ENCODE measurements at regions not wholly inside any gene's neighbourhood (a gene's known extent, or its start where the extent isn't known, plus 50 kb on each side); places are given as distances from the start of the nearest gene placed in this dataset.
A peak's percentile ranks its signal among the peaks of the same experiment; 100 is the strongest.
"Not testable (repeated sequence)": the region's sequence is repeated elsewhere in the genome, so short reads cannot be mapped to it uniquely, and the experiment has no call there.

DNA sequence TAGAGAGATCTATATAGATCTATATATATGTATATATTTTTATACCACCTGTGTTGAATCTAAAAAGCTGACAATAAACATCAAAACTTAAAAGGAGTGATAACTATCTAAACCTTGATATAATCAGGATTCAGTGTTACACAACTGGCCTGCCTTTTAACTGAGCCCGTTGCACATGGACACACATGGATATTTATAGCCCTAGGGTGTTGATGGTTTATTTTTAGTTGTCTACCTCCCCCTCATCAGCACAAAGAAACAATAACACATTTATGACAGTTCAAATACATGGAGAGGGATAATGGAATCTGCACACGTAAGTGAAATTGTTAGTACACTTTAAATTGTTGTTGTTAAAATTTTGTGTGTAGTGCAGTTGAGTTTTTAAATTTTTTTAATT, 336.9 kb downstream of the ZNF248 start:
- H3K9me3 ChIP-seq: no peaks in the 10 kb centered on the region
- intact Hi-C loops (cut with DNase I): no loop called here
- H3K4me3 ChIP-seq: no peak overlapping the region
- peak in 3 of 4 donors; percentile 44 to 60 (median 57) for ATAC-seq
- no peaks in the 10 kb centered on the region for H3K36me3 ChIP-seq (ENCODE audit: insufficient read depth in 1 of 2, low read depth in 1 of 2)
- H3K27me3 ChIP-seq (ENCODE audit: insufficient read depth in 3 of 3, low read length in 2 of 3): no peaks in the 10 kb centered on the region
- H3K27ac ChIP-seq: no peak overlapping the region
- H3K4me1 ChIP-seq: no peaks in the 10 kb centered on the region
- TF ChIP-seq, protein P1, sequence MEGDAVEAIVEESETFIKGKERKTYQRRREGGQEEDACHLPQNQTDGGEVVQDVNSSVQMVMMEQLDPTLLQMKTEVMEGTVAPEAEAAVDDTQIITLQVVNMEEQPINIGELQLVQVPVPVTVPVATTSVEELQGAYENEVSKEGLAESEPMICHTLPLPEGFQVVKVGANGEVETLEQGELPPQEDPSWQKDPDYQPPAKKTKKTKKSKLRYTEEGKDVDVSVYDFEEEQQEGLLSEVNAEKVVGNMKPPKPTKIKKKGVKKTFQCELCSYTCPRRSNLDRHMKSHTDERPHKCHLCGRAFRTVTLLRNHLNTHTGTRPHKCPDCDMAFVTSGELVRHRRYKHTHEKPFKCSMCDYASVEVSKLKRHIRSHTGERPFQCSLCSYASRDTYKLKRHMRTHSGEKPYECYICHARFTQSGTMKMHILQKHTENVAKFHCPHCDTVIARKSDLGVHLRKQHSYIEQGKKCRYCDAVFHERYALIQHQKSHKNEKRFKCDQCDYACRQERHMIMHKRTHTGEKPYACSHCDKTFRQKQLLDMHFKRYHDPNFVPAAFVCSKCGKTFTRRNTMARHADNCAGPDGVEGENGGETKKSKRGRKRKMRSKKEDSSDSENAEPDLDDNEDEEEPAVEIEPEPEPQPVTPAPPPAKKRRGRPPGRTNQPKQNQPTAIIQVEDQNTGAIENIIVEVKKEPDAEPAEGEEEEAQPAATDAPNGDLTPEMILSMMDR (IDR thresholded peaks at IDR 0.05): no peak
- 29 to 56% (median 42%) methylated on average over 2 of the region's 2 CpGs for WGBS, 3 donors
- DNase-seq: no peak

DNA sequence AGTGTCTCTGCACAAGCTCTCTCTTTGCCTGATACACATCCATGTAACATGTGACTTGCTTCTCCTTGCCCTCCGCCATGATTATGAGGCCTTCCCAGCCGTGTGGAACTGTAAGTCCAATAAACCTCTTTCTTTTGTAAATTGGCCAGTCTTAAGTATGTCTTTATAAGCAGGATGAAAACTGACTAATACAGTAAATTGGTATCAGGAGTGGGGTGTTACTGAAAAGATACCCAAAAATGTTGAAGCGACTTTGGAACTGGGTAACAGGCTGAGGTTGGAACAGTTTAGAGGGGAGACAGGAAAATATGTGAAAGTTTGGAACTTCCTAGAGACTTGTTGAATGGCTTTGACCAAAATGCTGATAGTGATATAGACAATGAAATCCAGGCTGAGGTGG, 346.9 kb downstream of the ZNF248 start:
- H3K4me3 ChIP-seq; H3K27me3 ChIP-seq (ENCODE audit: insufficient read depth in 3 of 3, low read length in 2 of 3); intact Hi-C loops (cut with DNase I); DNase-seq; H3K36me3 ChIP-seq (ENCODE audit: insufficient read depth in 1 of 2, low read depth in 1 of 2); H3K4me1 ChIP-seq; H3K9me3 ChIP-seq; ATAC-seq; H3K27ac ChIP-seq: not testable (repeated sequence)
- WGBS, 3 donors: 79 to 86% (median 81%) methylated on average over 3 of the region's 3 CpGs

DNA sequence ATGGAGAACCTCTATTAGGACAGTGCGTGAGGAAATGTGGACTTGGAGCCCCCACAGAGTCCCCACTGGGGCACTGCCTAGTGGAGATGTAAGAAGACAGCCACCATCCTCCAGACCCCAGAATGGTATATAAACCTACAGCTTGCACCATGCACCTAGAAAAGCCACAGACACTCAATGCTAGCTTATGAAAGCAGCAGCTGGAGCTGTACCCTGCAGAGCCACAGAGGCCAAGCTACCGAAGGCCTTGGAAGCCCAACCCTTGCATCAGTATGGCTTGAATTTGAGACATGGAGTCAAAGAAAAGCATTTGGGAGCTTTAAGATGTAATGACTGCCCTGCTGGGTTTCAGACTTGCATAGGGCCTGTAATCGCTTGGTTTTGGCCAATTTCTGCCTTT, 361.3 kb downstream of the ZNF248 start:
- intact Hi-C loops (cut with DNase I): no loop called here

DNA sequence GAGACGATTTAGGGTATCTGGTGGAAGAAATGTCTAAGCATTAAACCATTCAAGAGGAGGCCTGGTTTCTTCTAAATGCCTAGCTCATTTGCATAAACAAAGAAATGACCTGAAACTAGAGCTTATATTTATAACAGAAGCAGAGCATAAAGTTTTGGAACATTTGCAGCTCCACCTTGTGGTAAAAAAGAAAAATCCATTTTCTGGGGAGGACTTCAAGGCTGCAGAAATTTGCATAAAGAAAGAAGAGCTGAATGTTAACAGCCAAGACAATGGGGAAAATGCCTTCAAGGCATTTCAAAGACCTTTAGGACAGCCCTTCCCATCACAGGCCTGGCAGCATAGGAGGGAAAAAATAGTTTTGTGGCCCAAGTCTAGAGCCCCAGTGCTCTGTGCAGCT, 362.0 kb downstream of the ZNF248 start:
- TF ChIP-seq, protein P1 (IDR thresholded peaks at IDR 0.05): peak; percentile 28
- DNase-seq (no peak), ATAC-seq (no peak)
- Histone ChIP-seq H3K27ac (no peak overlapping the region), H3K9me3 (no peaks in the 10 kb centered on the region), H3K4me3 (no peak overlapping the region), H3K36me3 (ENCODE audit: insufficient read depth in 1 of 2, low read depth in 1 of 2) (no peaks in the 10 kb centered on the region), H3K4me1 (no peaks in the 10 kb centered on the region), H3K27me3 (ENCODE audit: insufficient read depth in 3 of 3, low read length in 2 of 3) (peaks cover 0 to 1% (median 0%) of the 10 kb centered on the region in 3 donors)
- WGBS, 3 donors: 59 to 64% (median 61%) methylated on average over 1 of the region's 1 CpG
- intact Hi-C loops (cut with DNase I): no loop called here

More for the DNA sequence above, 361.3 kb downstream of the ZNF248 start:
- TF ChIP-seq, protein P1 (IDR thresholded peaks at IDR 0.05): no peak
- Histone ChIP-seq H3K4me1 (no peaks in the 10 kb centered on the region), H3K9me3 (no peaks in the 10 kb centered on the region), H3K4me3 (no peak overlapping the region), H3K27ac (no peak overlapping the region), H3K36me3 (ENCODE audit: insufficient read depth in 1 of 2, low read depth in 1 of 2) (no peaks in the 10 kb centered on the region), H3K27me3 (ENCODE audit: insufficient read depth in 3 of 3, low read length in 2 of 3) (peaks cover 0 to 1% (median 0%) of the 10 kb centered on the region in 3 donors)
- ATAC-seq (no peak), DNase-seq (no peak)
- WGBS, 3 donors: 82 to 90% (median 84%) methylated on average over 3 of the region's 3 CpGs

DNA sequence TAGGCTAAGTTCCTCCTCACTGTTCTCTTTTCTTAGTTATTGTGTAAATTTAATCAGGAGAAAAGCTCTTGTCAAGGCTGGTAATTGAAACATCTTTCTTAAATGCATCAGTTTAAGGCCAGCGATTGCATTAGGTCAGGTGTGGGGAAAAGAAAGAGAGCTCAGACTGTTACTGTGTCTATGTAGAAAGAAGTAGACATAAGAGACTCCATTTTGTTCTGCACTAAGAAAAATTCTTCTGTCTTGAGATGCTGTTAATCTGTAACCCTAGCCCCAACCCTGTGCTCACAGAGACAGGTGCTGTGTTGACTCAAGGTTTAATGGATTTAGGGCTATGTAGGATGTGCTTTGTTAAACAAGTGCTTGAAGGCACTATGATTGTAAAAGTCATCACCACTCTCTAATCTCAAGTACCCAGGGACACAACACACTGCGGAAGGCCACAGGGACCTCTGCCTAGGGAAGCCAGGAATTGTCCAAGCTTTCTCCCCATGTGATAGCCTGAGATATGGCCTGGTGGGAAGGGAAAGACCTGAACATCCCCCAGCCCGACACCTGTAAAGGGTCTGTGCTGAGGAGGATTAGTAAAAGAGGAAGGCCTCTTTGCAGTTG, 364.1 kb downstream of the ZNF248 start:
- 73 to 87% (median 81%) methylated on average over 3 of the region's 3 CpGs for WGBS, 3 donors
- ATAC-seq; H3K27me3 ChIP-seq (ENCODE audit: insufficient read depth in 3 of 3, low read length in 2 of 3); H3K4me3 ChIP-seq; H3K9me3 ChIP-seq; H3K4me1 ChIP-seq; DNase-seq; intact Hi-C loops (cut with DNase I); H3K36me3 ChIP-seq (ENCODE audit: insufficient read depth in 1 of 2, low read depth in 1 of 2); H3K27ac ChIP-seq: not testable (repeated sequence)

DNA sequence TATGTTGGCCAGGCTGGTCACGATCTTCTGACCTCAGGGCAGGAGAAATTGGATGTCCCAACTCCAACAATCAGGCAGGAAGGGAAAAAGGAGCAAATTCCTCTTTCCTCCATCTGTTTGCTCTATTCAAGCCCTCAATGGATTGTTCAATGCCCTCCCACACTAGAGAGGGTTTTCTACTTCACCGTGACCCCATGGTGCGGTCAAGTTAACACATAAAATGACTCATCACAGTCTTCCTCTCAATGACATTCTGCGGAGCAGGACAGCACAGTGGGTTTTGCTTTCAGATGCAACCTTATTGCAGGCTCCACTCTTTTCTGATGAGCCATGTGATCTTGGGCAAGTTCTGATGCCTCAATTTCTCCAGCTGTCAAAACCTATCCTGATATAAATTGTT, 364.9 kb downstream of the ANKRD30A start:
- H3K9me3 ChIP-seq: no peaks in the 10 kb centered on the region
- intact Hi-C loops (cut with DNase I): no loop called here
- ATAC-seq: no peak
- H3K4me3 ChIP-seq: no peak overlapping the region
- DNase-seq: no peak
- no peak overlapping the region for H3K27ac ChIP-seq
- no peaks in the 10 kb centered on the region for H3K27me3 ChIP-seq (ENCODE audit: insufficient read depth in 3 of 3, low read length in 2 of 3)
- TF ChIP-seq, protein P1 (IDR thresholded peaks at IDR 0.05): no peak
- no peaks in the 10 kb centered on the region for H3K36me3 ChIP-seq (ENCODE audit: insufficient read depth in 1 of 2, low read depth in 1 of 2)
- no peaks in the 10 kb centered on the region for H3K4me1 ChIP-seq
- 72 to 81% (median 75%) methylated on average over 4 of the region's 4 CpGs for WGBS, 3 donors
